PC-9 (cell line): ENCODE measurements at regions not wholly inside any gene's neighbourhood (a gene's known extent, or its start where the extent isn't known, plus 50 kb on each side); places are given as distances from the start of the nearest gene placed in this dataset.
"Not testable (repeated sequence)": the region's sequence is repeated elsewhere in the genome, so short reads cannot be mapped to it uniquely, and the experiment has no call there.

ENCODE experiments used
- BruUV-seq: library from RNA; stranded (reverse); fragments of 400-500 nt; replicated peaks from 2 replicates; lab custom pipeline; 2021; lab: Mats Ljungman, UMichigan
- CTCF ChIA-PET: fragments of 300-600 bp; sonication (Branson Sonifier 250); formaldehyde crosslinking; loops from one replicate; lab custom pipeline; 2022; ENCODE audit warnings: antibody characterized with exemption; lab: Charles Lee
- POLR2A ChIA-PET: fragments of 300-600 bp; sonication (Branson Sonifier 250); formaldehyde crosslinking; loops from one replicate; lab custom pipeline; 2022; ENCODE audit warnings: antibody characterized with exemption; ENCODE audit not compliant: unreplicated experiment; lab: Charles Lee
- DNase-seq, 2 experiments: peaks; one replicate each; pipeline versions ENCODE4 v3.0.0 to v3.0.0-alpha.2; 2015 to 2022; ENCODE audit warnings: mixed read lengths in 1 of 2
- H2AFZ ChIP-seq: fragments of 200-600 bp; sonication (generic); 2 replicates; pipeline ENCODE4 v1.8.1; 2017; ENCODE audit warnings: antibody characterized with exemption
- H3F3A ChIP-seq: fragments of 200-600 bp; sonication (generic); 2 replicates; pipeline ENCODE4 v1.8.1; 2017; ENCODE audit warnings: antibody characterized with exemption, mild to moderate bottlenecking, low read depth; ENCODE audit not compliant: insufficient read depth
- H3K27ac ChIP-seq: fragments of 200-600 bp; sonication (generic); 2 replicates; pipeline ENCODE4 v1.6.1; 2016; ENCODE audit warnings: mixed run types
- H3K27me3 ChIP-seq: fragments of 200-600 bp; sonication (generic); 2 replicates; pipeline ENCODE4 v1.6.1; 2016; ENCODE audit warnings: low read depth, mixed run types; ENCODE audit not compliant: insufficient read depth
- H3K36me3 ChIP-seq: fragments of 200-600 bp; sonication (generic); 2 replicates; pipeline ENCODE4 v1.6.1; 2016; ENCODE audit warnings: low read depth, mixed run types
- H3K4me1 ChIP-seq: fragments of 200-600 bp; sonication (generic); replicated peaks from 2 replicates; pipeline ENCODE4 v1.6.1; 2016; ENCODE audit warnings: mixed run types; ENCODE audit not compliant: insufficient read depth
- H3K4me2 ChIP-seq: fragments of 200-600 bp; sonication (generic); 2 replicates; pipeline ENCODE4 v1.6.1; 2017; ENCODE audit warnings: mixed run types
- H3K4me3 ChIP-seq: fragments of 200-600 bp; sonication (generic); 2 replicates; pipeline ENCODE4 v1.6.1; 2016; ENCODE audit warnings: mixed run types
- H3K79me2 ChIP-seq: fragments of 200-600 bp; sonication (generic); 2 replicates; pipeline ENCODE4 v1.6.1; 2017; ENCODE audit warnings: low read depth, mixed run types
- H3K9me2 ChIP-seq: fragments of 200-600 bp; sonication (generic); 2 replicates; pipeline ENCODE4 v1.8.1; 2017; ENCODE audit warnings: mild to moderate bottlenecking; ENCODE audit not compliant: insufficient read depth
- H3K9me3 ChIP-seq: fragments of 200-600 bp; sonication (generic); 2 replicates; pipeline ENCODE4 v1.8.1; 2016; ENCODE audit warnings: low read depth; ENCODE audit not compliant: insufficient read depth
- H4K20me1 ChIP-seq: fragments of 200-600 bp; sonication (generic); 2 replicates; pipeline ENCODE4 v1.8.1; 2017; ENCODE audit not compliant: insufficient read depth
- CTCF ChIP-seq: fragments of 200-600 bp; sonication (generic); conservative IDR thresholded peaks from 2 replicates; pipeline ENCODE4 v1.6.1; 2017; ENCODE audit warnings: mixed run types, antibody characterized with exemption, mild to moderate bottlenecking, moderate library complexity
- EZH2 ChIP-seq: fragments of 200-600 bp; sonication (generic); IDR thresholded peaks from 2 replicates; pipeline ENCODE4 v1.8.0; 2017; ENCODE audit warnings: antibody characterized with exemption, low read depth
- intact Hi-C: fragments of 100-400 bp; cut with micrococcal nuclease; formaldehyde crosslinking; loops from one replicate; pipeline ENCODE4 v1.10.0; 2022; ENCODE audit not compliant: unreplicated experiment

DNA sequence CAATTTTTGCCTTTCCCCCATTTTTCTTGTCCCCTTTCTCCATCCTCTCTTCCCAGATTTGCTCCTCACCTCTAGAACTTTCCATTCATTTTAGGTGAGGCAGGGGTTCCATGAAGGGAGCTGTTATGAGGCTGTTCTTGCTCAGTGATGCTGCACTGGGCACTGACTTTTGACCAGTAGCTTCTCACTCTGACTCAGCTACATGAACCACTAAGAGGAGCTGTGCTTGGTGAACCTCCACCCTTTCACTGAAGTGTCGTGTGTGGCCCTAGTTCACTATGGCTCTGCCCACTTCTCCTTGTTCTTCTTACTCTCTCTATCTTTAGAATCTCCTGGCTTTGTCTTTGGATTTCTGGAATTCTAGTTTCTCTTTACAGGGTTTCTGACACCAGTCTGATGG is 73.4 kb upstream of the ADRA1D start:
- Histone ChIP-seq H3K4me2 (no peak overlapping the region), H3K27me3 (no peaks in the 10 kb centered on the region), H3K27ac (no peak overlapping the region), H3K9me2 (no peaks in the 10 kb centered on the region), H3K4me3 (no peak overlapping the region), H3K9me3 (peaks cover 8% of the 10 kb centered on the region; the same call in 1 of the 2 replicates), H2AFZ (no peak overlapping the region), H3K36me3 (no peaks in the 10 kb centered on the region), H4K20me1 (no peaks in the 10 kb centered on the region), H3K4me1 (peaks cover 5% of the 10 kb centered on the region; the same call in 1 of the 2 replicates), H3K79me2 (no peaks in the 10 kb centered on the region), H3F3A (no peaks in the 10 kb centered on the region)
- no peak for DNase-seq
- intact Hi-C loops = no loop called here
- ChIA-PET POLR2A (no interaction called here), CTCF (no interaction called here)
- TF ChIP-seq EZH2 = no peak
- TF ChIP-seq CTCF = no peak
- BruUV-seq = no TSS peak

GRCh38 chr20:4320291-4320690 is 71.2 kb upstream of the ADRA1D start:
- no peak overlapping the region for H2AFZ ChIP-seq
- no peak for TF ChIP-seq CTCF
- no peaks in the 10 kb centered on the region for H3F3A ChIP-seq
- intact Hi-C loops = no loop called here
- H3K27ac ChIP-seq = no peak overlapping the region
- no peak for DNase-seq
- POLR2A ChIA-PET = no interaction called here
- no peak overlapping the region for H3K4me3 ChIP-seq
- no peaks in the 10 kb centered on the region for H3K27me3 ChIP-seq
- no peaks in the 10 kb centered on the region for H3K9me2 ChIP-seq
- H3K4me1 ChIP-seq = no peaks in the 10 kb centered on the region
- H3K4me2 ChIP-seq = no peak overlapping the region
- H3K79me2 ChIP-seq = no peaks in the 10 kb centered on the region
- no peaks in the 10 kb centered on the region for H4K20me1 ChIP-seq
- BruUV-seq = no TSS peak
- H3K36me3 ChIP-seq = no peaks in the 10 kb centered on the region
- CTCF ChIA-PET = no interaction called here
- no peaks in the 10 kb centered on the region for H3K9me3 ChIP-seq

- BruUV-seq = no TSS peak
These were observed 69.8 kb upstream of the ADRA1D start for GRCh38 chr20:4318891-4319290.

GRCh38 chr20:4310616-4311015 is 61.5 kb upstream of the ADRA1D start:
- H3K9me3 ChIP-seq, DNase-seq, H3K4me1 ChIP-seq, H3K4me3 ChIP-seq, H3K4me2 ChIP-seq, intact Hi-C loops, H3K27me3 ChIP-seq, H4K20me1 ChIP-seq, CTCF ChIA-PET, H3K36me3 ChIP-seq, POLR2A ChIA-PET, BruUV-seq, H3K9me2 ChIP-seq, H3K27ac ChIP-seq, H2AFZ ChIP-seq, H3K79me2 ChIP-seq, H3F3A ChIP-seq: not testable (repeated sequence)

More at GRCh38 chr20:4318891-4319290, 69.8 kb upstream of the ADRA1D start:
- Histone ChIP-seq H3K4me2 (no peak overlapping the region), H3K27ac (no peak overlapping the region), H3F3A (no peaks in the 10 kb centered on the region), H3K4me3 (no peak overlapping the region), H3K9me3 (no peaks in the 10 kb centered on the region), H3K27me3 (no peaks in the 10 kb centered on the region), H3K9me2 (no peaks in the 10 kb centered on the region), H2AFZ (no peak overlapping the region), H3K36me3 (no peaks in the 10 kb centered on the region), H4K20me1 (no peaks in the 10 kb centered on the region), H3K4me1 (no peaks in the 10 kb centered on the region), H3K79me2 (no peaks in the 10 kb centered on the region)
- no peak for DNase-seq
- ChIA-PET CTCF (no interaction called here), POLR2A (no interaction called here)
- intact Hi-C loops = no loop called here
- TF ChIP-seq CTCF (no peak), EZH2 (no peak)
